HEK293 (cell line): ENCODE measurements at regions not wholly inside any gene's neighbourhood (a gene's known extent, or its start where the extent isn't known, plus 50 kb on each side); places are given as distances from the start of the nearest gene placed in this dataset.

ENCODE experiments used
- BCL6B ChIP-seq: fragments of 450-650 bp; formaldehyde crosslinking; IDR thresholded peaks from 2 replicates; pipeline ENCODE4 v1.5.1; 2017; ENCODE audit warnings: missing biosample characterization, missing genetic modification characterization
- GLIS2 ChIP-seq: fragments of 450-650 bp; formaldehyde crosslinking; IDR thresholded peaks from 2 replicates; pipeline ENCODE4 v1.5.1; 2016; ENCODE audit warnings: missing biosample characterization, missing genetic modification characterization
- IKZF3 ChIP-seq: fragments of 450-650 bp; IDR thresholded peaks from 2 replicates; pipeline ENCODE4 v1.5.0; 2018; ENCODE audit warnings: missing biosample characterization, mild to moderate bottlenecking, missing genetic modification characterization, moderate library complexity
- INSM2 ChIP-seq: fragments of 450-650 bp; formaldehyde crosslinking; IDR thresholded peaks from 2 replicates; pipeline ENCODE4 v1.5.1; 2016; ENCODE audit warnings: missing biosample characterization, missing genetic modification characterization
- MZF1 ChIP-seq: fragments of 450-650 bp; formaldehyde crosslinking; IDR thresholded peaks from 2 replicates; pipeline ENCODE4 v1.5.1; 2017; ENCODE audit warnings: missing biosample characterization, missing genetic modification characterization, borderline replicate concordance
- OVOL3 ChIP-seq: fragments of 450-650 bp; formaldehyde crosslinking; IDR thresholded peaks from 2 replicates; pipeline ENCODE4 v1.5.1; 2016; ENCODE audit warnings: missing biosample characterization, missing genetic modification characterization
- REST ChIP-seq: fragments of 450-650 bp; formaldehyde crosslinking; IDR thresholded peaks from 2 replicates; pipeline ENCODE4 v1.5.1; 2016; ENCODE audit warnings: missing biosample characterization, missing genetic modification characterization
- SP7 ChIP-seq: fragments of 450-650 bp; formaldehyde crosslinking; IDR thresholded peaks from 2 replicates; pipeline ENCODE4 v1.5.1; 2016; ENCODE audit warnings: missing biosample characterization, missing genetic modification characterization
- TRIM28 ChIP-seq: IDR thresholded peaks from 2 replicates; pipeline ENCODE4 v1.6.1; 2011; ENCODE audit warnings: low read length, control low read depth, borderline replicate concordance
- TSHZ1 ChIP-seq: fragments of 450-650 bp; formaldehyde crosslinking; IDR thresholded peaks from 2 replicates; pipeline ENCODE4 v1.5.1; 2016; ENCODE audit warnings: missing biosample characterization, missing genetic modification characterization, borderline replicate concordance
- WT1 ChIP-seq: fragments of 450-650 bp; formaldehyde crosslinking; IDR thresholded peaks from 2 replicates; pipeline ENCODE4 v1.5.1; 2016; ENCODE audit warnings: missing biosample characterization, missing genetic modification characterization
- ZBTB21 ChIP-seq: fragments of 450-650 bp; formaldehyde crosslinking; IDR thresholded peaks from 2 replicates; pipeline ENCODE4 v1.5.1; 2017; ENCODE audit warnings: missing biosample characterization, missing genetic modification characterization
- ZBTB49 ChIP-seq: fragments of 450-650 bp; formaldehyde crosslinking; IDR thresholded peaks from 2 replicates; pipeline ENCODE4 v1.5.1; 2016; ENCODE audit warnings: missing biosample characterization, missing genetic modification characterization, low read depth
- ZIC2 ChIP-seq: fragments of 450-650 bp; formaldehyde crosslinking; IDR thresholded peaks from 2 replicates; pipeline ENCODE4 v1.5.1; 2016; ENCODE audit warnings: missing biosample characterization, missing genetic modification characterization
- ZNF121 ChIP-seq: fragments of 450-650 bp; formaldehyde crosslinking; IDR thresholded peaks from 2 replicates; pipeline ENCODE4 v1.5.1; 2016; ENCODE audit warnings: missing biosample characterization, missing genetic modification characterization
- ZNF518A ChIP-seq: fragments of 450-650 bp; formaldehyde crosslinking; conservative IDR thresholded peaks from 2 replicates; pipeline ENCODE4 v1.5.1; 2016; ENCODE audit warnings: low read depth, missing biosample characterization, missing genetic modification characterization
- ZNF629 ChIP-seq: fragments of 450-650 bp; formaldehyde crosslinking; IDR thresholded peaks from 2 replicates; pipeline ENCODE4 v1.5.1; 2017; ENCODE audit warnings: missing biosample characterization, missing genetic modification characterization
- ZNF660 ChIP-seq: fragments of 450-650 bp; IDR thresholded peaks from 2 replicates; pipeline ENCODE4 v1.5.1; 2018; ENCODE audit warnings: missing biosample characterization, mild to moderate bottlenecking, missing genetic modification characterization
- ZSCAN30 ChIP-seq: fragments of 450-650 bp; IDR thresholded peaks from 2 replicates; pipeline ENCODE4 v1.5.1; 2018; ENCODE audit warnings: missing biosample characterization, mild to moderate bottlenecking, missing genetic modification characterization, moderate library complexity

- no peak for TF ChIP-seq TSHZ1 (tag by site-specific recombination)
- peak; percentile 22; the same call in 1 of the 2 replicates for TF ChIP-seq ZIC2 (tag by site-specific recombination)
- peak; percentile 48 for TF ChIP-seq ZNF518A
- peak; percentile 62; the same call in 1 of the 2 replicates for TF ChIP-seq ZBTB21 (tag by site-specific recombination)
- TF ChIP-seq OVOL3 (tag by site-specific recombination), result peak; percentile 86
- TF ChIP-seq ZNF660, result peak; percentile 91
- TF ChIP-seq SP7, result peak; percentile 99
- peak; percentile 73 for TF ChIP-seq IKZF3
- no peak for TF ChIP-seq ZNF121 (tag by site-specific recombination)
- TF ChIP-seq INSM2, result peak; percentile 61
- TF ChIP-seq ZBTB49 (tag by site-specific recombination), result no peak
- TF ChIP-seq TRIM28, result peak; percentile 76; the same call in 1 of the 2 replicates
- TF ChIP-seq BCL6B (tag by site-specific recombination), result peak; percentile 43; the same call in 1 of the 2 replicates
- TF ChIP-seq ZSCAN30 (tag by site-specific recombination), result peak; percentile 41; the same call in 1 of the 2 replicates
- TF ChIP-seq REST (tag by site-specific recombination), result no peak
- TF ChIP-seq WT1 (tag by site-specific recombination), result peak; percentile 74
- TF ChIP-seq GLIS2 (tag by site-specific recombination), result no peak
- peak; percentile 91 for TF ChIP-seq ZNF629 (tag by site-specific recombination)
- 0 out of 2 replicates have a peak, but pooled peaks have one; percentile 18 for TF ChIP-seq MZF1 (tag by site-specific recombination)
These were observed 510.9 kb upstream of the ZNF608 start (continued) for GRCh38 chr5:125257057-125257972.
